Kidney capillary endothelial cell (primary cell): ENCODE measurements at regions not wholly inside any gene's neighbourhood (a gene's known extent, or its start where the extent isn't known, plus 50 kb on each side); places are given as distances from the start of the nearest gene placed in this dataset.

Experiments used
- DNase-seq: peaks from one replicate; pipeline ENCODE4 v3.0.0-alpha.2; 2018; ENCODE audit warnings: low spot score

DNA sequence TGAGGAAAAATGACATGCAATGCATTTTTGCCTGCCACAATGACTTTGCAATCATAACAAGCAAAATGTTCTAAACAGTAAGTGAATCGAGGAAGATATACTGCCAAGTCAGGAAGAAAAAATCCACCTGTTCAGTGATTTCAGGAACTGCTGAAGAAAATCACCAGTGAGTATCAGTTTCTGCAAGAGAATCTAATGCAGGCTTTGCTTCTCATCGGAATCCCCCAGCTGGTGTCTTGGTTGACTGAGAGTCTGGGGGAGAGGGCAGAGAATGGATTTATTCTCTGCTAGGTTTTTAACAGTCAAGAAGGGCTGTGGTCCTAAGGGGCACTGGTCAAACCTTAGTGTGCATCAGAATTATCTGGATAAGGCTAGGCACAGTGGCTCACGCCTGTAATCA, 363.4 kb downstream of the CDH26 start:
- no peak for DNase-seq

DNA sequence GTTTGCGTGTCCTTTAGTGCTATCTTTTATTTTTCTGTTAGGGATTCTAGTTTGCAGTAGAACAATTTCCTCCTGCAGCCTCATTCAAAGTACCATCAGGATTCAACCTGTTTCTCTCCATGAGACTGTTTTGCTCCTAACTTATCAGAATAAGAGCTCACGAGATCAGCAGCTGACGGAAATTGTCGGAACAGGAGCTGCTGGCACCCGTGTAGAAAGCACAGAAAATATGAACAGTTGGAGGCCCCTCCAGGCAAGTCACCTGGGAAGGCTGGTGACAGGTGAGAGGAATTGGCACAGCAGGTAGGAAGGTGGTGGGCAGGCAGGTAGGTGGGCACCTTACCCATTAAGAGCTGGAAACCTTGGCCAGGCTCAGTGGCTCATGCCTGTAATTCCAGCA, 368.6 kb downstream of the CDH26 start:
- no peak for DNase-seq

DNA sequence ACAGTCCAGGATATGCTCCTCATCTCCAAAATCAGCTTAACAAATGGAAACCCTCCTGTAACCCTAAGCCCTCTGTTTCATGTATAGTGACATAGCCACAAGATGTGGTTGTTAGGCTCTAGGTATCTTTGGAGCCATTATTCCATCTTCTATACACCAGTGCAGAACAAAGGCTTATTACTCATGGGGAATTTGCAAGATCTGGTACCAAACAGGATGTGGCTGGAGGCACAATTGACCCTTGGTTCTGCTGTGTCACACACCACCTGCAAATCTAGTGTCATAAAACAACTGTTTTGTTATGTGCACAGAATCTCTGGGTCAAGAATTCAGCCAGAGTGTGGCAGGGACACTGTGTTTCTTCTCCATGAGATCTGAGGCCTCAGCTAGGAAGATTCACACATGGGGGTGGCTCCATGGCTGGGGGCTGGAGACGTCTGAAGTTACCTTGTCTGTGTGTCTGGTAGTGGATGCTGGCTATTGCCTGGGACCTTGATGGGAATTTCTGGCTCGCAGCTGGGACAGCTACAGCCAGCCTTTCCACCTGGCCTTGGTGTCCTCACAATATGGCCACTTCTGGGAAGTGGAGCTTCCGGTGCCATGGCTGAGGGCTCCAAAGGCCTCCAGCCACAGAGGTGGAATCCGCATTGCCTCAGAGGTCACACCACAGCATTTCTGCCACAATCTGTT, 369.9 kb downstream of the CDH26 start:
- DNase-seq, result no peak

DNA sequence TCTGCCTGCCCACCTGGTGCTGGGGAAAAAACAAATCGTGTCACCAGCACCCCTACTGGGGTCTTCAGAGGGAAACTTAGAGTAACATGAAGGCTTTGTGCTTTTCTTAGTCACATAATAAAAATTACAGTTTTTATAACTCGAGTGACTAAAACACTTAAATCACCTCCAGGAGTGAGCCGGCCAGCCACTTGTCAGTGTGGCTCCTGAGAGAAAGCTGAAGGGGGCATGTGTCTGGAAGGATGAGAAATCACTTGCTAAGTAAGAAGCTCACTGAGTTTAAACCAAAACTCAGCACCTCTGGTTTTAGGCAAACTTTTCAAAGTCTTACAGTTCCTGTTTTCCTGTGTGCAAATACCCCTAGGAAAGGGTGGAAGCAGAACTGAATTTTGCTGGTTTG, 372.2 kb downstream of the CDH26 start:
- DNase-seq, result no peak

DNA sequence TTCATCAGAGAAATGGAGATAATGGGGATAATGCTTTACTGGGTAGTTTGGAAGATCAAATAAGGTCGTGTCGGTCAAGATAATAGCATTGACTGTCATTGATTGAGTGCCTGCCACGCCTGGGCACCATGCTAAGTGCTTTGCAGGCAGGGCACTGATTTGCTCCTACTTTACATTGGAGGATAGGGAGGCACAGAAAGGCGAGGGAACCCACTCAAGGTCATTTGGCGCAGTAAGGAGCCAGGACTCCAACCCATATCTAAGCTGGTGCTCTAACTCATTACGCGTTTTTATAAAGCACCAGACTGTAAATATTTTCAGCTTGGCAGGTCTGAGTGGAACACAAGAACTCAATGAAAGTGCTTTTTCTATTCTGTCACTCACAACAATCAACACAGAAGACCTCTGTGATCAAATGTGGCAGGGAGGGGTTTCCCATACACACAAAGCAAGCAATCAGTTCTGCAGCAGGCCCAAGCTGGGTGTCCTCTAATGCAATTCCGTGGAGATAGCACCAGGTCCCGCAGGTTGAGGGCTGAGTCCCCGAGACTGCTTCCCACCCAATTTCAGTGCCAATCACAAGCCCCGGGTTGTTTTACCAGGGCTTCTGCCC, 373.6 kb downstream of the CDH26 start:
- no peak for DNase-seq

DNA sequence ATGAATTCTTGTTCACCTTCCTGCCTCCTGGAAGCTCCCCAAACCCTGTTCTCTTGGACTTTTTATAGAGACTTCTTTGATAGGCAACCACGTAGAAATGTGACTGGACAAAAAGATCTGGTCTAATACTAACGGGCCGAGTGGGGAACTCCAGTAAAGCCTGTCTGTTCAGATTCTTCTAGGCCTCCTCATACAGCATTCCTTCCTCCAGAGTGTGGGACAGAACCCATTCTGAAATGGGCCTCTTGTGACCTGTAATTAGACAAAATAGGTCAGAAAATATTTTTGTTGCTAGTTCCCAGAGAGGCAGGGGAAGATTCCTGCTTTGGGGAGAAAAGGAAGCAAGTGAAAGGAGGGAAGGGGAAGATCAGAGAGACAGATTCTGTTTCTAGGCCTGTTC, 374.3 kb downstream of the CDH26 start:
- DNase-seq, result no peak

DNA sequence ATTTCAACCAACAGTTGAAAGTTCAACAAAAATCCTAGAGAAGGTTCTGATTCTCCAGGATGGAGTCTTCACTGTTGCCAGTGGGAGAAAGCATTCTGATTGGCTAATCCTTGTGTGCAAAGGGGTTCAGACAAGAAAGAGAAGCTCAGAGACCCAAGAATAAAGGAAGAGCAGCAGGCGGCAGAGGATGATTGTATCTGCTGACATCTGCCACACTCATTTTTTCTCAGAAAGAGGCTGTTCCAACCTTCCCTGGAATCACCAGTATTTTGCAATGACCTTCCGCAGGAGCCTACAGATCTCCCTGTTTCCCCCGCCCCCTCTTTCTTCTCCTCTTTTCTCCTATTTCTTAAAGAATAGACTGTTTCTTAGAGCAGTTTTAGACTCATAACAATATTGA, 376.7 kb downstream of the CDH26 start:
- no peak for DNase-seq

DNA sequence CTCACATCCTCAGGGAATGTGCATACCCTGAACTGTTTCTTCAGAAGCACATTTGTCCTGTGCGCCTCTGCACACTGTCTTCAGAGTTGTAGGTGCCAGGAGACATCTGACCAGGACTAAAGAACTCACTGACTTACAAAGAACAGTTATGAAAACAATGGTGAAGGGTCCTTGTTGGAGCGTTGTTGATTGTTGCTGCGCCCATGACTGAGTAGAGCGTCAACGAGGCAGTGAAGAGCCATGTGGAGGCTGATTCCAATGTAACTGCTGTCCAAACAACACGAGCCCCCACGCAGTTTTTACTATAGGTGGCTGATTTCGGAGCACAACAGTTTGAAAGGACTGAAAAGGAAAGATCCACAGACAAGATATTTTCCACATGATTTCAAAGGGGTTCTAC, 380.3 kb downstream of the CDH26 start:
- no peak for DNase-seq

DNA sequence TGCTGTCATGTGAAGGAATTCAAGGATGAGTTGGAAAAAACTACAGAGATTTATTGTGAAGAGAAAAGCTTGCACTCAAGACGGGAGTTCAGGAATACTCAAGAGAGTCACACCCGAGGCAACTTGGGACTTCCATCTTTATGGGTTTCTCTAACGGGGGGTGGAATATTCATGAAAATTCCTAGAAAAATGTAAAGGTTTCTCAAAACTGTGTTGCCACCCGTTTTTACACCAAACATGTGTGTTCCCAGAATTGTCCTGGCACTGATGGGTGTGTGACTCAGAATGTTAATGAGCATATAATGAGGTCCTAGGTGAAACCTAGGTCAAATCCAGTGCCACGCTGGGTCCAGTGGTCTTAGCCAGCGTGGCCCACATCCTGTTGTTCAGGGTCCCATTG, 381.5 kb downstream of the CDH26 start:
- DNase-seq, result no peak

DNA sequence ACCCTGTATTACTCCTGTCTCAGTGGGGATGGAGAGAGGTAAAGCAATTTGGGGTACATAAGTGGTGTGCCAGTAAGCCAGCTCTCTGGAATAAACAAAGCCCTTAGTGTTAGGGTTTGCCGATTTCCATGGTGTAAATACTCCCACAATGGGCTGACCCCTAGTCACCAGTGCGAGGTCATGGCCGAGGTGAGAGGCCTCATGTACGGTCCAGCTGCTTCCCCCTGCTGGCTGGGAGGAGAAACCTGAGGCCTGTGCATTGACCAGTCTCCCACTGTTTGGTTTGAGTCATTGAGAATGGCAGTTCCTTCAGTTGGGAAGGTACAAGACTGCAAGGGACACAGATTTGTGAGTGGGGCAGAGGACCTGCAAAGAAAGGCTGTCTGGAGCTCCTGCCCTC, 382.0 kb downstream of the CDH26 start:
- no peak for DNase-seq

DNA sequence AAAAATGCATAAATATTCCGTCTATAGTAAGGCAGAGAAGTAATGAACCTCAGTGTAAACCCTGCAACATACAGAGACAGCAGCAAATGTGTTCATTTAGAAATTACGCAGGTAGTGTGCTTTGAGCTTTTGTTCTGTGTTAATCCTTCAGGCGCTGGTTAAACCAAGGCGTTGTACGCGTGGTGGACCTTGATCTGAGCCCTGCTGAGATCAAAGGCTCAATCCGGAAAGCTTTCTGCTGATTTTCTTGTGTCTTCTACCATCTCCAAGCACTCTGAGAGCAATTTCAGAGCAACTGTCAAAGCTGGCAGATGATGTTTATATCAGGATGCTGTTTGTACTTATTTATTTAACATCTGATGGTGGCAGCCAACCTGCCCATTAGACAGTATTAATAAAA, 382.8 kb downstream of the CDH26 start:
- no peak for DNase-seq

DNA sequence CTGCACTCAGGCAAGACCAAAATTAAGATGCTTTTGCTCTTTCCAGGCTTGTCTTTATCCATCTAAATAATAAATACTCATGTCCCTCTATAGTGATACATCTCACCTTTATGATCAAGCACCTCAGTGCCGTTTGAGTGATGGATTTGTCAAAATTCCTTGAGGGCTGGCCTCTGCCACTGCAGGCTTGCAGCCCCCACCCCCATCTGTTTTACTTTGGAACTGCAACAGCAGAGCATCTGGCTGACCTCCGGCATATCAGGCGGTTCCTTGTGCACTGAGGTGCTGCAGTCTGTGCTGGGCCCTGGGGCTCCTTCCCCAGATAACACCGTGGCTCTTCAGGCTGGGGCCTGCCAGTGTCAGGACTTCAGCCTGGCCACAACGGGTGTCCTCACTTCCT, 386.9 kb downstream of the CDH26 start:
- no peak for DNase-seq

DNA sequence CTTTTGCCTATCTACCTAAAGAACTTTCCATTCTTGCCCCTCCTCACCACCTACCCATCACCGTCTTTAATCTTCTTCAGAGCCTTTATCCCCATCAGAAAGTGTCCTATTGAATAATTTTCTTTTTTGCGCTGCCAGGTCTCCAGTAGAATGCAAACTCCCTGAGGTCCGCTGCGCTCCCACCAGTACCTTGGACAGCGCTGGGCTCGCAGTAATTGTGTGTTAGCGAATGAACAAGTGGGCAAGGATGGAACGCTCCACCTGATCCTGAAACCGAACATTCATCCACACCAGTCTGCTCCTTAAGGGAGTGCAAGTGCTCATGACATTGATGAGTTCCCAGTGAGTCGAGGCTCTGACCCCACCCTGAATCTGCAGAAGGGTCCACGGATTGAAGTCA, 391.2 kb downstream of the CDH26 start:
- no peak for DNase-seq

DNA sequence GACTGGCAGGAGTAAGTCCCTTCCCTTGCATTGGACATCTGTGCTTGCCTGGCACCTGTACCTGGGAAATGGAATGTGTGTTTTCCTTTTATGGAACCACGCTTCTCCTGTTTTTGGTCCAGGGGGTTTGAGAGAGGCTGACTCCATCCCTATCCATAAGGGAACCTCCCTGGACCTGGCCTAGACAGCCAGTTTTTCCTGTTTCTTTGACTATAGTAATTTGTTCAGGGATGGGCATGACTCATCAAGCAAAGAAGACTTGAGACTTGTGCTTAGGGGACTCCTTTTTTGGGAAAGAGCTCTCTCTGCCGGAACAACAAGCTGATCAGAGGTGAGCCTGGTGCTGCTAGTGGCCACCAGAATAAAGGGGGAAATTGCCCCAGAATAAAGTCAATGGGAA, 393.8 kb downstream of the CDH26 start:
- no peak for DNase-seq

DNA sequence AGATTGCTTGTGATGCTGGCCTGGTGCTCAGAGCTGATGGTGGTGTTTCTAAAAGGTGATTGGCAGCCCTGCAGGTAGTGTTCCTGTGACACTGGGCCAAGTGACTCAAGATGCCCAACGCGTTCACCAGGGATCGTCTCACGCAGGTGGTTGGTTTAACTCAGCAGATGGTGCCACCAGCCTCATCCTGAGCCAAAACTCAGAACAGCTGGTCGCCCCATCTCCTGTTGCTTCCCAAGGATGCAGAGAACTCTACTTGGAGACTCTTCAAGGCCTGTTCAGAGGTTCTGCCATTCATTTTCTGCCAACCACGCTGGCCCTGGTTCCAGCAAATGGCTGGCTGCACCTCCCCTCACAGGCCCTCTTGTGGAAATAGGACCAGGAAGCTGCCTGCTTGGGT, 394.4 kb downstream of the CDH26 start:
- no peak for DNase-seq

DNA sequence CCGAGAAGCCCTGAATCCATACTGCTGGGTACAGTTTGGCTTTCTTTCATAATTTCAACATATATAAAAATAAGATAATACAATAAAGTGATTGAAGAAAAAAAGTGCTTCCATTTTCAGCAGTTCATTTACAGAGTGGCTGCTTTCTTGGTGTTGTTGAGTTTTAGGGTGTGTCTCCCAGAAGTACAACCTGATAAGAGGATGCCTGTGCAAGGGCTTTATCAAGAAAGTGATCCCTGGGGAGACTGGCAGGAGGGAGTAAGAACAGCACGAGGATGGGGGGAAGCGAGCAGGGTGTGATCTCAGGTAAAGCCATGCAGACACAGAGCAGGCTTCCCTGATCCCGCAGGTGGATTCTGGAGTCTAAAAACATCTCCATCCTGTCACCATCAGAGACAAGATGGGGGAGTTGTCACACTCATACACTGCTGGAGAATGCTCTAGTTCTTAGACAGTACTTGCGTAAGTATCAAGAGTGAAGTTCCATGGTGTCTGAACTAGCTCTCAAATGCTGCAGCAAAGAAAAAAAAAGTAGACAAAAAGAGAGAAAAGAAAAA, 395.9 kb downstream of the CDH26 start:
- no peak for DNase-seq

DNA sequence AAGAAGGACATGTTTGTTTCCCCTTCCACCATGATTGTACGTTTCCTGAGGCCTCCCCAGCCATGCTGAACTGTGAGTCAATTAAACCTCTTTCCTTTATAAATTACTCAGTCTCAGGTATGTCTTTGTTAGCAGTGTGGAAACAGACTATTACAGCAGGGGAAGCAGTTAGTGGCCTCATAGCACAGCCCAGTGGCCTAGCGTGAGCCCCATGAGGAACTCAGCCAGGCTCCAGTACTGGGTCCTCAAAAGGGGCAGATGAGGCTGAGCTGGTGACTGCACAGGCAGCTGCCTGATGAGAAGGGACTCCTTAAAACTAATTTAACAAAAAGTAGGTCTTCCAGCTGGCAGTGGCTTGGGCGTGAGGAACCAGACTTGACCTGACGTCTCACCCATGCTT, 399.9 kb downstream of the CDH26 start:
- no peak for DNase-seq

DNA sequence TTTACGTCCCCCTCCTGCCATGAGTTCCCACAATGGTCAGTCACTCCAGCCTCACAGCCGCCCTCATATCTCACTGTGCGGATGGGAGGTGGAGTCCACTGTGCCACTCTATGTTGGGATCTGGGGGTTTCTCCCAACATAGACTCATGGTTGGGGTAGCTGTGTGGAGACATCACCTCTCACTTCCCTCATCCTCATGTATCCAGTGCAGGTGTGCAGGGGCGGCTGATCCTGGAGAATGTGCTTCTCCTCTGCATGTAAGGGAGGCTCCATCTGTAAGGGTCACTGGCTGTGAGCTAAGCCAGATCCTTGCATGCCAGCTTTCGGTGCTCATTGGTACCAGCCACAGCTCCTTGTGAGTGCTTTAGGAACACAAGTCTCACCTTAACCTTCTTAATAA, 400.8 kb downstream of the CDH26 start:
- no peak for DNase-seq

DNA sequence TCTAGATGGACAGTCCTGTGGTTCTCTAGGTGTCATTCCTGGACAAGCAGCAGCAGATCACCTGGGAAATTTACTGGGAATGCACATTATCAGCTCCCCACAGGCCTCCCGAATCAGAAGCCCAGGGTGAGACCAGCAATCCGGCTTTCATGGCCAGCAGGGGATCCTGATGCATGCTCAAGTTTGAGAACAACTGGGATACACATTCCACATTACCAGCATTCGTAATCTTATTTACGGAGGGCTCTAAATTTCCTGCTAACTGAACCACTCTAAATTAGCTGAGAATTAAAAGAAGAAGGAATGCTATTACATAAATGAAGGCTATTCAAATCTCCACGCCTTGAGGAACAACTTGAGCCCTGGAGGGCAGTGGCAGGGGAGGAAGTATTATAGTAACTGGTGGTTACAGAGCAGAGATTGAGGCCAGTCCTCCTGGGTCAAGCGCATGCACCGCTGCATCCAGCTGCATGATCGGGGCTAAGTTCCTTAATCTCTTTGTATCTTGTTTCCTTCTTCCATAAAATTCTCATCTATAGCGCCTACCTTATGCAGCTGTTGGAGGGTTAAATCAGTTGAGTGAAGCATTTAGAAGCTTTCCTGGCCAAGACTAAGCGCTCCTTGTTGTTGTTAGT, 403.7 kb downstream of the CDH26 start:
- DNase-seq, result no peak

DNA sequence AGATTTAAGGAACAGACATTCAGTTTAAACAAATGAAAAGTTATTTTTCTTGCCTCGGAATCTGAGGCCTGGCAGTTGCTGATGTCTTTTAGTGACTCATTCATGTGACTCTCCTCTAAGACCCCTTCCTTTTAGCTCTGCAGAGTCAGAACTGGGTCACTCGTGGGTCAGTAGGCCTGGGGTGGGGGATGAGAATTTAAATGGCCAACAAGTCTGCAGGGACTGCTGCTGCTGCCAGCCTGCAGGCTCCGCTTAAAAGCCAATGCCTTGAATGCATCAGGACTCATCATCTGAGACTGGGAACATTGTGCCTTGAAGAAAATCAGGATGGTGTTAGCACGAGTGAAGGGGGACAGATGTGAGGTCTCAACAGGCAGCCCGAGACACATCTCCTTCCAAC, 404.3 kb downstream of the CDH26 start:
- no peak for DNase-seq

DNA sequence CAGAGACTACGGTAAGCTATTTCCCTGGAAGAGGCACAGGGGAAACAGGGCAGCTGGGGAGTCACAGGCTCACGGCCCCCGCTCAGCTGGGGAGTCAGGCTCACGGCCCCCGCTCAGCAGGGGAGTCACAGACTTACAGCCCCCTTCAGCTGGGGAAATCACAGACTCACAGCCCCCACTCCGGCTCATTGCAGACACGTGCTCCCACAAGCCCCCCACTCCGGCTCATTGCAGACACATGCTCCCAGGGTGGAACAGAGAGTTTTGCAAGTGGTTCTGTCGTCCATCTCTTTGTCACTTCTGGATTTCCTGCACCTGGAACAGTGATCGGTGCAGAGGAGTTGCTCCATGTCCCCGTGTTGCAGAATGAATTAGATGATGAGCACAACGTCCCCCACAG, 405.5 kb downstream of the CDH26 start:
- DNase-seq, result no peak

DNA sequence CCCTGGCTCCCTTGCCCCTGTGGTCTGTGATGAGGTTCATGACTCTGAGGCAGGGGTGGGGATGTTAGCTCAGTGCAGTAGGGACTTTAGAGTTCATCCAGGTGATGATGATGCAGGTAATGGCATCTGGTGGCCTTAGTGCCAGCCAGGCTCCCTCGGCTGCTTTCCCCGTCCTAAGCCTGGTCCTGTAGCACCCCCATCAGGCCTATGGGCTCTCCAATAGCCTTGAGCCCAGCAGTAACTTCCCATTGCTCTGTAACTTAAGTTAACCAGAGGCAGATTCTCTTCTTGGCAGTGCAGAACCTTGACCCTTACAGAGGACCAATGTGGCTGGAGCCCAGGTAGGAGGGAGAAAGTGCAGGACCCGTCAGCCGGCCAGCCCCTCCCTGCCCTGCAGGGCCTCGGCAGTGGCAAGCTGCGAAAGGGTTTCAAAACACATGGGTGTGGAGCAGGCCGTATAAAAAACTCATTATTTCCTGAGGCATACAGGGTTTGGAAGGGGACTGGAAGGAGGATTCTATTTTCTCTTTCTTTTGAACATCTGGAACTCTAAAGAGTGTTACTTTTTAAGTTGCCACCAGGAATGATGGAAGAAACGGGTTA, 406.9 kb downstream of the CDH26 start:
- DNase-seq, result no peak

DNA sequence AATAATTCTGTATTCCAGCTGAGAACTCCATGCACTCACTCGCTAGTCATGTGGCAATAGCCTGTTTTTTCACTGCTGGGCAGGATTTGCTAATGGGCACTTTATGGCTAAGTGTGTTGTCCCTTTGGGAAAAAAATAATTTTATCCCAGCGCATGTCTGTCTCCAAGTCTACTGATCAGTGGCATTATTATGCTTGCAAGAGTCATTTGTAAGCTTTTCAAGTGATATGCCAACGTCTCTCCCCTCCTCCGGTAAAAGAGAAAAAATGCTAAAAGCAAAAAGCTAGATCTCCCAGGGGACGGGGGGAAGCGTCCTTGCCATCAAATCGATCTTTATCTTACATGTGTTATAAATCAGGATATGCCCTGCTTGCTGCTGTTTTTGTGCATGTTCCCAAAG, 407.7 kb downstream of the CDH26 start:
- DNase-seq, result no peak
